Common myeloid progenitor, CD34-positive (primary cell): ENCODE measurements at regions not wholly inside any gene's neighbourhood (a gene's known extent, or its start where the extent isn't known, plus 50 kb on each side); places are given as distances from the start of the nearest gene placed in this dataset.
"Not testable (repeated sequence)": the region's sequence is repeated elsewhere in the genome, so short reads cannot be mapped to it uniquely, and the experiment has no call there.

ENCODE experiments used
- CTCF ChIA-PET: fragments of 350-600 bp; sonication (Branson Sonifier 250); formaldehyde crosslinking; loops from one replicate; lab custom pipeline; 2021; ENCODE audit warnings: antibody characterized with exemption; lab: Charles Lee
- POLR2A ChIA-PET: fragments of 350-600 bp; sonication (Branson Sonifier 250); formaldehyde crosslinking; loops from one replicate; lab custom pipeline; 2021; ENCODE audit warnings: antibody characterized with exemption; lab: Charles Lee
- DNase-seq, 3 donors: peaks; one replicate each; pipeline versions ENCODE4 v3.0.0 to v3.0.0-alpha.2; 2013
- H3K27ac ChIP-seq, 2 experiments: 1 replicate in 1 of 2; 2 replicates in 1 of 2; pipeline ENCODE4 v1.7.0; 2013; ENCODE audit warnings: inconsistent platforms in 2 of 2, low read length in 2 of 2, mild to moderate bottlenecking in 2 of 2, low read depth in 1 of 2, moderate library complexity in 1 of 2; ENCODE audit not compliant: severe bottlenecking in 2 of 2, insufficient read depth in 1 of 2, poor library complexity in 1 of 2
- H3K27me3 ChIP-seq, 5 experiments: replicated peaks in 2 of 5; 1 replicate in 3 of 5; 2 replicates in 2 of 5; pipeline versions ENCODE4 v1.6.1 to v1.7.0; 2013; ENCODE audit warnings: low read length in 4 of 5, mild to moderate bottlenecking in 2 of 5, moderate library complexity in 2 of 5, inconsistent platforms in 1 of 5; ENCODE audit not compliant: insufficient read depth in 5 of 5, control insufficient read depth in 4 of 5
- H3K36me3 ChIP-seq, 4 experiments: 1 replicate in 2 of 4; 2 replicates in 2 of 4; pipeline versions ENCODE4 v1.6.1 to v1.7.0; 2013; ENCODE audit warnings: low read length in 3 of 4, control low read depth in 1 of 4, mild to moderate bottlenecking in 1 of 4; ENCODE audit not compliant: control insufficient read depth in 4 of 4, insufficient read depth in 4 of 4
- H3K4me1 ChIP-seq, 4 experiments: 1 replicate in 3 of 4; 2 replicates in 1 of 4; pipeline versions ENCODE4 v1.6.1 to v1.7.1; 2013; ENCODE audit warnings: low read length in 3 of 4, mild to moderate bottlenecking in 3 of 4, control low read depth in 1 of 4, inconsistent platforms in 1 of 4, moderate library complexity in 1 of 4; ENCODE audit not compliant: control insufficient read depth in 4 of 4, insufficient read depth in 4 of 4; ENCODE audit errors: control extremely low read depth in 1 of 4
- H3K4me3 ChIP-seq, 7 experiments: 1 replicate in 4 of 7; 2 replicates in 3 of 7; pipeline versions ENCODE4 v1.5.1 to v1.7.0; 2013; ENCODE audit warnings: mild to moderate bottlenecking in 7 of 7, low read length in 6 of 7, moderate library complexity in 6 of 7, inconsistent platforms in 2 of 7, low read depth in 2 of 7, control low read depth in 1 of 7; ENCODE audit not compliant: insufficient read depth in 4 of 7, control insufficient read depth in 1 of 7; ENCODE audit errors: extremely low read depth in 1 of 7
- H3K9me3 ChIP-seq, 5 experiments: 1 replicate in 4 of 5; 2 replicates in 1 of 5; pipeline versions ENCODE4 v1.6.1 to v1.7.1; 2013; ENCODE audit warnings: low read length in 4 of 5, mild to moderate bottlenecking in 2 of 5, inconsistent platforms in 1 of 5, low read depth in 1 of 5, moderate library complexity in 1 of 5; ENCODE audit not compliant: control insufficient read depth in 4 of 5, insufficient read depth in 2 of 5; ENCODE audit errors: control extremely low read depth in 1 of 5
- WGBS: methylation state at CpG from one replicate; pipeline ENCODE4 v1.1.5; 2013; ENCODE audit not compliant: insufficient coverage; 5-methylcytosine and 5-hydroxymethylcytosine counted together

DNA sequence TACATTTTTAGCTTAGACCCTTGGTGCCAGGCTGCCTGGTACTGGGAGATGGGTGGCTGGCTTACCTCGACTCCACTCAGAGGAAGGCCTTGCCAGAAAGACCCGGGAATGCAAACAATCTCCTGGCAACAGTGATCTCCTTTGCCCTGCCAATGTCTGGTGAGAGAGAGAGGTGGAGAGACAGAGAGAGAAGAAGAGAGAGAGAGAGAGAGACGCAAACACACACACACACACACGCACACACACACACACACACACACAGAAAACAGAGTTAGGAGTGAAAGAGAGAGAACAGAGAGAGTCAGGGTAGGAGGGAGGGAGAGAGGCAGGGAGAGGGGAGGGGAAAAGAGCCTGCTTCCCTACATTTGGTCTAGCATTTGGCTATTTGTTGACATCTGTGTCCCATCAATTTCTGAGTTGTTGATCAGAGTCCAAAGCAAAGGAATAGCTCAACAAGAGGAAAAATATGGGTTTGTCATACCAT lies 181.6 kb upstream of the MAP1B start:
- Histone ChIP-seq H3K27ac (no peak overlapping the region), H3K27me3 (peaks cover 0 to 4% (median 0%) of the 10 kb centered on the region in 5 experiments), H3K4me1 (no peaks in the 10 kb centered on the region), H3K36me3 (no peaks in the 10 kb centered on the region), H3K9me3 (peaks cover 0 to 3% (median 1%) of the 10 kb centered on the region in 5 experiments), H3K4me3 (no peak overlapping the region)
- no peak for DNase-seq
- no CpG with 5 or more reads among the region's 4 CpGs for WGBS
- CTCF ChIA-PET = no interaction called here
- POLR2A ChIA-PET = no interaction called here

DNA sequence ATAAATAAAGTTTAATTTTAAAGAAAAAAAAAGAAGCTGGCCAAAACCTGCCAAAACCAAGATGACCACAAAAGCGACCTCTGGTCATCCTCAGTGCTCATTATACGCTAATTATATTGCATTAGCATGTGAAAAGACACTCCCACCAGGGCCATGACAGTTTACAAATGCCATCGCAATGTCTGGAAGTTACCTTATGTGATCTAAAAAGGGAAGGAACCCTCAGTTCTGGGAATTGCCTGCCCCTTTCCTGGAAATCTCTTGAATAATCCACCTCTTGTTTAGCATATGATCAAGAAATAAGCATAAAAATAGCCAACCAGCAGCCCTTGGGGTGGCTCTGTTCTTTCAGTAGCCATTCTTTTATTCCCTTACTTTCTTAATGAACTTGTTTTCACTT lies 178.3 kb upstream of the MAP1B start:
- POLR2A ChIA-PET = no interaction called here
- Histone ChIP-seq H3K27ac (no peak overlapping the region), H3K9me3 (peaks cover 0 to 3% (median 0%) of the 10 kb centered on the region in 5 experiments), H3K27me3 (peaks cover 0 to 4% (median 2%) of the 10 kb centered on the region in 5 experiments), H3K4me1 (peaks cover 0 to 2% (median under 1%) of the 10 kb centered on the region in 4 experiments), H3K36me3 (no peaks in the 10 kb centered on the region), H3K4me3 (no peak overlapping the region)
- no CpG with 5 or more reads among the region's 3 CpGs for WGBS
- CTCF ChIA-PET = no interaction called here
- DNase-seq = no peak

DNA sequence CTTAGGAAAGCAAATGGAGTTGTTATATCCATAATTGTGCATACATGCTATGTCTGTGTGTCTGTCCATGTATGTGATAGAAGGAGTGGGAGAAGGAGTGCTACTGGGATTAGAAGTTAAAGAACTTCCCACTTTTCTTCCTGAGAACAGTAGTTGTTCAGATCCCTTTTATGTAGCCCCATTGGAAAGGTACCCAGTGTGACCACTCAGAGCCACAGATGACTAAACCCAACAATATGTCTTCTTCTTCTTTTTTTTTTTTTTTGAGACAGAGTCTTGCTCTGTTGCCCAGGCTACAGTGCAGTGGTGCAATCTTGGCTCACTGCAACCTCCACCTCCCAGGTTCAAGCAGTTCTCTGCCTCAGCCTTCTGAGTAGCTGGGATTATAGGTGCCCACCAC lies 176.7 kb upstream of the MAP1B start:
- H3K4me1 ChIP-seq, CTCF ChIA-PET, H3K27ac ChIP-seq, H3K27me3 ChIP-seq, H3K36me3 ChIP-seq, DNase-seq, POLR2A ChIA-PET, H3K9me3 ChIP-seq, H3K4me3 ChIP-seq: not testable (repeated sequence)

DNA sequence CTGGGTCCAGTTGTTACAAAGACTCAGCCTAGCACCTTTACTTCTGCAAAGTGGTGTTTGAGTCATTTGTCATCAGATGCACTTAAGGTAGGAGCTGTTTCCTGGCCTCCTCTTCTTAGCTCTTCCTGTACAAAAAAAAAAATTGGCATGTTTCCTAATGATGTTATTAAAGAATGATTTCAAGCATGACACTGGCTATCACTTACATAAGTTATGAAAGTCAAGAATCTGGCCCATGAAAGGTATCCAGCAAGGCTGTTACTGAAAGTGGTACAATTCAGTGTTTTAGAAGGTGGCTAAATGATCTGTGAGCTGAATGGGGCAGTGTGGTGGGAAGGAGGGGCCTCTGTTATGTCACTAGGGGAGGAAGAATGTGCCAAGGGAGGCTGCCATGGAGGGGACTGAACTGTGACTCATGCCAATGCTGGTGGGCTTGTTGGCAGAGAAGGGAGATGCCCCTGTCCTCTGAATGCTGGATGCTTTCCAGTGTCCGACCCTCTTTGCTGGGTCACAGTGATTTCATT lies 175.1 kb upstream of the MAP1B start:
- peak; percentile 5 to 64 (median 55) for DNase-seq
- Histone ChIP-seq H3K4me3 (no peak overlapping the region), H3K27me3 (peaks cover 0 to 5% (median 0%) of the 10 kb centered on the region in 5 experiments), H3K9me3 (peaks cover 0 to 5% (median 0%) of the 10 kb centered on the region in 5 experiments), H3K27ac (no peak overlapping the region), H3K4me1 (peaks cover 0 to 2% (median under 1%) of the 10 kb centered on the region in 4 experiments), H3K36me3 (no peaks in the 10 kb centered on the region)
- WGBS = 80% methylated on average over 1 of the region's 1 CpG
- ChIA-PET POLR2A (no interaction called here), CTCF (no interaction called here)

DNA sequence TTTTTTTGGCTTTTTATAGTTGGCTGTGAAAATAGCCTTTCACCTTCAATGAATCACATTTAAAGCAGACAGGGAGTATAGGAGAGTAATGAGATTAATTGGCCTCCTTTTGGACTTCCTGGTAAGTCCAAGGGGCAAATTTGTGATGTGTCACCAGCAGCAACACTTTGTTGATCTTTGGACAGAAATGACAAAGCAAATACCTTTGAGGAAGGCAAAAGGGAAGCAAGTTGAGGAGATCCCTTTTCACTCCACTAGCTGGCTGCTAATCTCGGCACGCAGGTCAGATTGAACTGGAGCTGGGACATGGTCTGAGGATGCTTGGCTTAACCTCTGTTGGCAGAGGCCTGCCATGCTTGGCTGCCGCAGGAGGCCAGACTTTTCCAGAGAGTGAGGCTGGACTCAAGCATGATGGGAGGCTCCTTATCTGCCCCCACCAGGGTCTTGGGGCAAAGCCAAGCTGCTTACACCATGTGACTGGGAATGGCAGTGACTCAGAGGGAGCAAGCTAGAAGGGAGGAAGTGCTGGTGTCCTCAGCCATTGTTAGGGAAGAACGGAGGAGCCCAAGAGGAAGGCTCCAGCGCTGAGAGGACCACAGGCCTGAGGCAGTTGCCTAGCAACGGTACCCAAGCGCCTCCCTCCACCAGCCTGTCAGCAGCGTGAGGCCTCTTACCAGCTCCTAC lies 174.5 kb upstream of the MAP1B start:
- Histone ChIP-seq H3K27ac (no peak overlapping the region), H3K36me3 (no peaks in the 10 kb centered on the region), H3K27me3 (peaks cover 0 to 5% (median 0%) of the 10 kb centered on the region in 5 experiments), H3K4me1 (peaks cover 0 to 2% (median under 1%) of the 10 kb centered on the region in 4 experiments), H3K4me3 (no peak overlapping the region), H3K9me3 (peaks cover 0 to 2% (median 0%) of the 10 kb centered on the region in 5 experiments)
- WGBS = 54% methylated on average over 8 of the region's 8 CpGs
- peak; percentile 1 to 62 (median 43) for DNase-seq
- ChIA-PET CTCF (no interaction called here), POLR2A (no interaction called here)

DNA sequence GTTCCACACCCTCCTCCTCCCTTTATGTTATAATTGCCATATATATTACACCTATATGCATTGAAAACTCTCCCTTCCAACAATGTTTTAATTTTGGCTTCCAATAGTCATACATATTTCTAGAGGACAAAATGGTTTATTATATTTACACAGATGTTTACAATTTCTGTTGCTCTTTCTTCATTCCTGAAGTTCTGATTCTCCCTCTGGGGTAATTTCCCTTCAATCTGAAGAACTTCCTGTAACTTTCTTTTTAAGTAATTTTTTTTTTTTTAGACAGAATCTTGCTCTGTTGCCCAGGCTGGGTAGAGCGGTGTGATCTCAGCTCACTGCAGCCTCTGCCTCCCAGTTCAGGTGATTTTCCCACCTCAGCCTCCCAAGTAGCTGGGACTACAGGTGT lies 173.0 kb upstream of the MAP1B start:
- POLR2A ChIA-PET = no interaction called here
- WGBS = 100% methylated on average over 1 of the region's 1 CpG
- Histone ChIP-seq H3K9me3 (peaks cover 0 to 2% (median 0%) of the 10 kb centered on the region in 5 experiments), H3K4me3 (no peak overlapping the region), H3K27me3 (peaks cover 0 to 5% (median 1%) of the 10 kb centered on the region in 5 experiments), H3K4me1 (peaks cover 0 to 2% (median under 1%) of the 10 kb centered on the region in 4 experiments), H3K27ac (no peak overlapping the region), H3K36me3 (no peaks in the 10 kb centered on the region)
- DNase-seq = no peak
- CTCF ChIA-PET = interaction anchor here (1.6 kb wide), 1 partner anchor 26 kb away, joined by 3 read pairs; no protein-coding TSS in a partner anchor
